Panc1 (cell line): ENCODE measurements at regions not wholly inside any gene's neighbourhood (a gene's known extent, or its start where the extent isn't known, plus 50 kb on each side); places are given as distances from the start of the nearest gene placed in this dataset.

Experiments used
- ATAC-seq: fragments of 200-7000 bp; cut with Tn5 transposase; 2 replicates; pipeline ENCODE4 v1.9.1; 2020; ENCODE audit warnings: mild to moderate bottlenecking, moderate library complexity
- BruUV-seq: library from RNA; stranded (reverse); fragments of 400-500 nt; replicated peaks from 2 replicates; lab custom pipeline; 2021; lab: Mats Ljungman, UMichigan
- CTCF ChIA-PET: fragments of 300-600 bp; sonication (Branson Sonifier 250); formaldehyde crosslinking; loops from one replicate; lab custom pipeline; 2022; ENCODE audit warnings: antibody characterized with exemption; lab: Charles Lee
- POLR2A ChIA-PET: fragments of 300-600 bp; sonication (Branson Sonifier 250); formaldehyde crosslinking; loops from one replicate; lab custom pipeline; 2022; ENCODE audit warnings: antibody characterized with exemption; lab: Charles Lee
- DNase-seq: peaks from one replicate; pipeline ENCODE4 v3.0.0-alpha.2; 2010; ENCODE audit warnings: low read depth, low spot score
- H3K27ac ChIP-seq: 2 replicates; pipeline ENCODE4 v1.5.1; 2011; ENCODE audit warnings: mild to moderate bottlenecking, low read length, inconsistent platforms
- H3K27me3 ChIP-seq: fragments of 200-500 bp; sonication (Bioruptor generic); 2 replicates; pipeline ENCODE4 v1.6.0; 2014; ENCODE audit warnings: low read length, inconsistent platforms; ENCODE audit not compliant: control insufficient read depth, insufficient read depth
- H3K36me3 ChIP-seq: fragments of 200-500 bp; sonication (Bioruptor generic); 2 replicates; pipeline ENCODE4 v1.5.1; 2014; ENCODE audit warnings: inconsistent platforms, mild to moderate bottlenecking, low read length, moderate library complexity; ENCODE audit not compliant: control insufficient read depth, insufficient read depth
- H3K4me1 ChIP-seq: 2 replicates; pipeline ENCODE4 v1.5.1; 2011; ENCODE audit warnings: inconsistent platforms, mild to moderate bottlenecking, low read length, moderate library complexity; ENCODE audit not compliant: control insufficient read depth, insufficient read depth
- H3K4me3 ChIP-seq, 2 experiments: 2 replicates each; pipeline ENCODE4 v1.5.1; 2011 to 2012; ENCODE audit warnings: low read depth in 2 of 2, low read length in 2 of 2, mild to moderate bottlenecking in 2 of 2, inconsistent platforms in 1 of 2, moderate library complexity in 1 of 2
- H3K9me3 ChIP-seq: fragments of 200-500 bp; sonication (Bioruptor generic); 2 replicates; pipeline ENCODE4 v1.5.1; 2014; ENCODE audit warnings: low read depth, mild to moderate bottlenecking, inconsistent platforms, low read length, moderate library complexity; ENCODE audit not compliant: control insufficient read depth, insufficient read depth
- POLR2AphosphoS5 ChIP-seq: IDR thresholded peaks from 2 replicates; pipeline ENCODE4 v1.6.1; 2012; ENCODE audit warnings: mild to moderate bottlenecking, low read depth, low read length, moderate library complexity
- SIN3A ChIP-seq: IDR thresholded peaks from 2 replicates; pipeline ENCODE4 v1.6.1; 2012; ENCODE audit warnings: low read depth, mild to moderate bottlenecking, low read length, moderate library complexity, borderline replicate concordance; ENCODE audit not compliant: insufficient read depth
- TCF7L2 ChIP-seq: IDR thresholded peaks from 2 replicates; pipeline ENCODE4 v1.6.1; 2011; ENCODE audit warnings: mild to moderate bottlenecking, low read depth, low read length, inconsistent platforms
- in situ Hi-C: cut with HindIII; loops from 2 replicates; pipeline ENCODE4 v1.10.0; 2016; ENCODE audit warnings: low sequenced_read_pairs, low pct_unique_long_range_greater_than_20kb
- intact Hi-C: fragments of 100-400 bp; cut with micrococcal nuclease; formaldehyde crosslinking; loops from one replicate; pipeline ENCODE4 v1.10.0; 2022; ENCODE audit not compliant: unreplicated experiment
- TF ChIP-seq, protein P1 (sequence below), 2 experiments: IDR thresholded peaks; 2 replicates each; pipeline ENCODE4 v1.6.1; 2011 to 2012; ENCODE audit warnings: low read depth in 2 of 2, control low read depth in 1 of 2, low read length in 1 of 2, mild to moderate bottlenecking in 1 of 2, moderate library complexity in 1 of 2; ENCODE audit not compliant: insufficient read depth in 1 of 2
- TF ChIP-seq, protein P2 (sequence below): fragments of 450-650 bp; IDR thresholded peaks from 2 replicates; pipeline ENCODE4 v1.5.1; 2017; ENCODE audit warnings: mild to moderate bottlenecking

DNA sequence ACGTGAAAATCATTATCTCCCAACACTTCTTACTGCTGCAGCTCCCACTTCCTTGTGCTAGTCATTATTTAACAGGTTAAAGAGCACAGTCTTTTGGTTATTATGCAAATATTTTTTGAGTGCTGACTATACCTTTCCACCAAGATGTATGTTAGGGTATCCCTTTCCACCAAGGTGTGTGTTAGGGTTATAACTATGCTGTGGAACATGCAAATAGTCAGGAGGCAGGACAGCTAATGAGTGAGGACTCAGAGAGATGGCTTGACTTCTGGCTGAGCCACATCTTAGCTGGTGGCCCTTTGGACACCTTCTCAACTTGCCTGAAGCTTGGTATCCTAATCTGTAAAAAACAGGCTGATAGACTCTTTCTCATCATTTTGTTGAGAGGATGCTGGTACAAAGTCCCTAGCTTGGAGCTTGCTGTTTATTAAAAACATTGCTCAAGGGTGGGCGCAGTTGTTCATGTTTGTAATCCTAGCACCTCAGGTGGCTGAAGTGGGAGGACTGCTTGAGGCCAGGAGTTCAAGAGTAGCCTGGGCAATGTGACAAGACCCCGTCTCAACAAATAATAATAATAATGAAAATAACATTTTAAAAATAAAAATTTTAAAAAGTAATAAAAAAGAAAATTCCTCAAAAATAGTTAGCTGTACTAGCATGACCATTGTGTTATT is 160.5 kb upstream of the ADAMTS9 start:
- H3K4me3 ChIP-seq, result no peak overlapping the region
- TF ChIP-seq, protein P1, sequence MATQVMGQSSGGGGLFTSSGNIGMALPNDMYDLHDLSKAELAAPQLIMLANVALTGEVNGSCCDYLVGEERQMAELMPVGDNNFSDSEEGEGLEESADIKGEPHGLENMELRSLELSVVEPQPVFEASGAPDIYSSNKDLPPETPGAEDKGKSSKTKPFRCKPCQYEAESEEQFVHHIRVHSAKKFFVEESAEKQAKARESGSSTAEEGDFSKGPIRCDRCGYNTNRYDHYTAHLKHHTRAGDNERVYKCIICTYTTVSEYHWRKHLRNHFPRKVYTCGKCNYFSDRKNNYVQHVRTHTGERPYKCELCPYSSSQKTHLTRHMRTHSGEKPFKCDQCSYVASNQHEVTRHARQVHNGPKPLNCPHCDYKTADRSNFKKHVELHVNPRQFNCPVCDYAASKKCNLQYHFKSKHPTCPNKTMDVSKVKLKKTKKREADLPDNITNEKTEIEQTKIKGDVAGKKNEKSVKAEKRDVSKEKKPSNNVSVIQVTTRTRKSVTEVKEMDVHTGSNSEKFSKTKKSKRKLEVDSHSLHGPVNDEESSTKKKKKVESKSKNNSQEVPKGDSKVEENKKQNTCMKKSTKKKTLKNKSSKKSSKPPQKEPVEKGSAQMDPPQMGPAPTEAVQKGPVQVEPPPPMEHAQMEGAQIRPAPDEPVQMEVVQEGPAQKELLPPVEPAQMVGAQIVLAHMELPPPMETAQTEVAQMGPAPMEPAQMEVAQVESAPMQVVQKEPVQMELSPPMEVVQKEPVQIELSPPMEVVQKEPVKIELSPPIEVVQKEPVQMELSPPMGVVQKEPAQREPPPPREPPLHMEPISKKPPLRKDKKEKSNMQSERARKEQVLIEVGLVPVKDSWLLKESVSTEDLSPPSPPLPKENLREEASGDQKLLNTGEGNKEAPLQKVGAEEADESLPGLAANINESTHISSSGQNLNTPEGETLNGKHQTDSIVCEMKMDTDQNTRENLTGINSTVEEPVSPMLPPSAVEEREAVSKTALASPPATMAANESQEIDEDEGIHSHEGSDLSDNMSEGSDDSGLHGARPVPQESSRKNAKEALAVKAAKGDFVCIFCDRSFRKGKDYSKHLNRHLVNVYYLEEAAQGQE (IDR thresholded peaks at IDR 0.05; ENCODE audit: insufficient read depth in 1 of 2, low read depth in 2 of 2, low read length in 1 of 2), result no peak
- TF ChIP-seq TCF7L2 (no peak), POLR2AphosphoS5 (no peak), SIN3A (no peak)
- TF ChIP-seq, protein P2, sequence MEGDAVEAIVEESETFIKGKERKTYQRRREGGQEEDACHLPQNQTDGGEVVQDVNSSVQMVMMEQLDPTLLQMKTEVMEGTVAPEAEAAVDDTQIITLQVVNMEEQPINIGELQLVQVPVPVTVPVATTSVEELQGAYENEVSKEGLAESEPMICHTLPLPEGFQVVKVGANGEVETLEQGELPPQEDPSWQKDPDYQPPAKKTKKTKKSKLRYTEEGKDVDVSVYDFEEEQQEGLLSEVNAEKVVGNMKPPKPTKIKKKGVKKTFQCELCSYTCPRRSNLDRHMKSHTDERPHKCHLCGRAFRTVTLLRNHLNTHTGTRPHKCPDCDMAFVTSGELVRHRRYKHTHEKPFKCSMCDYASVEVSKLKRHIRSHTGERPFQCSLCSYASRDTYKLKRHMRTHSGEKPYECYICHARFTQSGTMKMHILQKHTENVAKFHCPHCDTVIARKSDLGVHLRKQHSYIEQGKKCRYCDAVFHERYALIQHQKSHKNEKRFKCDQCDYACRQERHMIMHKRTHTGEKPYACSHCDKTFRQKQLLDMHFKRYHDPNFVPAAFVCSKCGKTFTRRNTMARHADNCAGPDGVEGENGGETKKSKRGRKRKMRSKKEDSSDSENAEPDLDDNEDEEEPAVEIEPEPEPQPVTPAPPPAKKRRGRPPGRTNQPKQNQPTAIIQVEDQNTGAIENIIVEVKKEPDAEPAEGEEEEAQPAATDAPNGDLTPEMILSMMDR, result no peak
- in situ Hi-C loops (no loop called here), intact Hi-C loops (no loop called here)
- H3K27ac ChIP-seq, result no peak overlapping the region
- H3K9me3 ChIP-seq, result no peaks in the 10 kb centered on the region
- BruUV-seq, result no TSS peak
- H3K4me1 ChIP-seq, result no peaks in the 10 kb centered on the region
- no peaks in the 10 kb centered on the region for H3K27me3 ChIP-seq
- no peaks in the 10 kb centered on the region for H3K36me3 ChIP-seq
- no peak for DNase-seq
- POLR2A ChIA-PET, result no interaction called here
- CTCF ChIA-PET, result no interaction called here
- no peak for ATAC-seq

DNA sequence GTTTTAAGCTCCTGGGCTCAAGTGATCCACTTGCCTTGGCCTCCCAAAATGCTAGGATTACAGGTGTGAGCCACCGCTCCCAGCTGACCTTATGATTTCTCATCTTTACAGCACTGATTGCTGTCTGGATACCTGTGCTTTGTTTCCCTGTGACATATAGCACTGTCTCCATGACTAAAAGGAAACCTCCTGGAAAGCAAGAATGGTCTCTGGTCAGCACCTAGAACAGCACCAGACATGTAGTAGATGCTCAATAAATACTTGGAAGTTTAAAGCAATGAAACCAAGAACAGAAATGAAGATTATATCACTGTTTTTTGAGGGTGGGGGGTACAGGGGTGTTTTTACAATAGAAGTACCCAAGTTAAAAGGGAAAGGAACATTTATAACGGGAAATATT is 156.8 kb upstream of the ADAMTS9 start:
- no peaks in the 10 kb centered on the region for H3K9me3 ChIP-seq

More for the DNA sequence above, 156.8 kb upstream of the ADAMTS9 start:
- BruUV-seq, result no TSS peak
- CTCF ChIA-PET, result no interaction called here
- POLR2A ChIA-PET, result no interaction called here
- DNase-seq, result no peak
- no peak for ATAC-seq
- H3K4me3 ChIP-seq, result no peak overlapping the region
- no peak overlapping the region for H3K27ac ChIP-seq
- in situ Hi-C loops, result no loop called here
- H3K4me1 ChIP-seq, result no peaks in the 10 kb centered on the region
- intact Hi-C loops, result no loop called here
- no peak for TF ChIP-seq TCF7L2
- no peak for TF ChIP-seq SIN3A
- TF ChIP-seq, protein P2, result no peak
- TF ChIP-seq, protein P1 (IDR thresholded peaks at IDR 0.05; ENCODE audit: insufficient read depth in 1 of 2, low read depth in 2 of 2, low read length in 1 of 2), result no peak
- no peak for TF ChIP-seq POLR2AphosphoS5
- H3K36me3 ChIP-seq, result no peaks in the 10 kb centered on the region
- no peaks in the 10 kb centered on the region for H3K27me3 ChIP-seq
